IPS DF 4.7 (cell line): ENCODE measurements at regions not wholly inside any gene's neighbourhood (a gene's known extent, or its start where the extent isn't known, plus 50 kb on each side); places are given as distances from the start of the nearest gene placed in this dataset.
"Not testable (repeated sequence)": the region's sequence is repeated elsewhere in the genome, so short reads cannot be mapped to it uniquely, and the experiment has no call there.

Source experiments
- DNase-seq: peaks from one replicate; pipeline ENCODE4 v3.0.0-alpha.2; 2013; ENCODE audit warnings: low spot score; ENCODE audit errors: extremely low read depth

DNA sequence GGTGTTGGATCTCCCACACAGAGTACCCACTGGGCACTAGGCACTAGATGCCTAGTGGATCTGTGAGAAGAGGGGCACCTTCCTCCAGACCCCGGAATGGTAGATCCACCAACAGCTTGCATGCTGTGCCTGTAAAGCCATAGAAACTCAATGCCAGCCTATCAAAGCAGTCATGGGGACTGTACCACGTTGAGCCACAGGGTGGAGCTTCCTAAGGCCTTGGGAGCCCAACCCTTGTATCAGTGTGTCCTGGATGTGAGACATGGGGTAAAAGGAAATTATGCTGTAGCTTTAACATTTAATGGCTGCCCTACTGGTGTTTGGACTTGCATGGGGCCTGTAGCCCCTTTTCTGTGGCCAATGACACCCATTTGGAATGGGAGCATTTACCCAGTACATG lies 1024.9 kb downstream of the TMEM121 start:
- DNase-seq, result no peak

DNA sequence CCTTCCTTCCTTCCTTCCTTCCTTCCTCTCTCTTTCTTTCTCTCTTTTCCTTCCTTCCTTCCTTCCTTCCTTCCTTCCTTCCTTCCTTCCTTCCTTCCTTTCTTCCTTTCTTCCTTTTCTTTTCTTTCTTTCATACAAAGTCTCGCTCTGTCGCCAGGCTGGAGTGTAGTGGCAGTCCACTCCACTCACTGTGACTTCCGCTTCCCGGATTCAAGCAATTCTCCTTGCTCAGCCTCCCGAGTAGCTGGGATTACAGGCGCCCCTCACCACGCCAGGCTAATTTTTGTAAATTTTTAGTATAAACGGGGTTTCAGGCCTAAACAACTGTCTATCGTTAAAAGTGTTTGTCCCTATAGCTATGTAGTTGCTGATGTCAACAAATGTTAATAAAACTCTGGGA lies 1029.8 kb downstream of the TMEM121 start:
- not testable (repeated sequence) for DNase-seq

DNA sequence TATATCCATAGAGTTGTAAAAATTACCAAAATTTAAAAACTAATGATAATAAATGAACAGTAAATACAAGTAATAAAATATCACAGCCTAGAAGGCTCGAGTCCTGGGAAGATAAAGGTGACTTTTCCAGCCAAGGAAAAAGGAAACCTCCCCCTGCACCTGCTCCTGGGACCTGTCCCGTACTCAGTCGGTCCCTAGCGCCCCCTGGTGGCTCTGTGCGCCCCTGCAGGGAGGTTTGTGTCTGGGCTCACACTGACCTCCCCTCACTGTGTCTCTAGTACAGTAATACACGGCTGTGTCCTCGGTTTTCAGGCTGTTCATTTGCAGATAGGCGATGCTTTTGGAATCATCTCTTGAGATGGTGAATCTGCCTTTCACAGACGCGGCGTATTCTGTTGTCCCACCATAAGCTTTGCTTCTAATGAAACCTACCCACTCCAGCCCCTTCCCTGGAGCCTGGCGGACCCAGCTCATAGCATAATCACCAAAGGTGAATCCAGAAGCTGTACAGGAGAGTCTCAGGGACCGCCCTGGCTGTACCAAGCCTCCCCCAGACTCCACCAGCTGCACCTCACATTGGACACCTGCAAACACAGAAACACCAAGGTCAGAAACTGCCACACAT lies 1030.4 kb downstream of the TMEM121 start:
- no peak for DNase-seq

- no peak for DNase-seq
Measured at GRCh38 chr14:106562451-106562850, 1036.1 kb downstream of the TMEM121 start.

DNA sequence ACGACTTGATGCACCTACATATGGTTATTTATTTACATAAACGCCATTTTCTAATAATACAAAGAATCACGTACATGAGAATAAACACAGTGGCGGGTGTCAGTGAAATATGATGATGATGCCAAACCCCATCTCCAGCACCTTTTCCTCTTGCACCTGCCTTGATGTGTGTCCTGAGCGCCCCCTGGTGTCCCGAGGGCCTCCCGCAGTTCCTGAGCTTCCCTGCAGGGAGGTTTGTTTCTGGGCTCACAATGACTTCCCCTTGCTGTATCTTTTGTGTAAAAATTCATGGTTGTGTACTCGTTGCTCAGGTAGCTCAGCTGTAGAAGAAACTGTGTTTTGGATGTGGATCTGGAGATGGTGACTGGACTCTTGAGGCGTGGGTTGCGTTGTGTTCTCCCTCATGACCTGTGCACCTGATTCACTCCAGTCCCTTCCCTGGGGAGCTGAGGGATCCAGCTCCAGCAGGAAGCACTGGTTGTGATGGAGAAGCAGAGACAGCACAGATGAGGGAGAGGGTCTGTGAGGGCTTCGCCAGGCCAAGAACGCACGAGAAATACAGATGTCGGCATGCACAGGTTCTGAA lies 1037.8 kb downstream of the TMEM121 start:
- no peak for DNase-seq

- no peak for DNase-seq
Measured at GRCh38 chr14:106578481-106578880, 1052.1 kb downstream of the TMEM121 start.

- DNase-seq, result no peak
Measured at GRCh38 chr14:106579084-106579483, 1052.7 kb downstream of the TMEM121 start.

DNA sequence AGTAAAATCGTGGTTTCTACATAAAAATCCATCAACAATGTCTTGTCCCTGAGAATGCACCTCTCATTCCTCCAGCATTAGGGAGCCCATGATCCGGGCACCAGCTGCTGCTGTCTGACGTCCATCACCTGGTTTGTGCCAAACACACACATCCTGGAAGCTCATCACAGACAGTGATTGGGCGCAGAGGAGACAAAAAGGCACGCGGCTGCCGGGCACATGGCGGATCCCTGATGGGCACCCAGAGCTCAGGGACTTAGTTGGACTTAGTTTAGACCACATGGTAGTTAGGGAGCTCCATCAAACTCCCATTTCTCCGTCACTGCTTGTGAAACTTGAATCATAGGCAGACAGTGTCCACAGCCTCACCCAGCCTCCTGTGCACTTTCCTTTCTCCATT lies 1059.3 kb downstream of the TMEM121 start:
- no peak for DNase-seq

DNA sequence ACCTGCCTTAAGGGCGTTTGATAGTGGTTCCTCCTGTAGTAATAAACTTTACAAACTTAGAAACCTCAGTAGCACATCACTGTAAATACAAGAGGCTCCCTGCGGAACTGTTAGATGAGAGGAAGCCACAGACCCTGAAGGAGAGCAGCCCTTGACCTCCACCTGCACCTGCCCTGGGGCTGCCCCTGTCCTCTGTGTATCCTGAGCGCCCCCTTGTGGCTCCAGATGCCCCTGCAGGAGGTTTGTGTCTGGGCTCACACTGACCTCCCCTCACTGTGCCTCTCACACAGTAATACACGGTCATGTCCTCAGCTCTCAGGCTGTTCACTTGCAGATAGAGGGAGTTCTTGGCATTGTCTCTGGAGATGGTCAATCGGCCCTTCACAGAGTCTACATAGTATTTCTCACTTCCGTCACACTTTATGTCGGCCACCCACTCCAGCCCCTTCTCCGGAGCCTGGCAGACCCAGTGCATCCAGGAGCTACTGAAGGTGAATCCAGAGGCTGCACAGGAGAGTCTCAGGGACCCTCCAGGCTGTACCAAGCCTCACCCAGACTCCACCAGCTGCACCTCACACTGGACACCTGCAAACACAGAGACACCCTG lies 1059.8 kb downstream of the TMEM121 start:
- no peak for DNase-seq

- DNase-seq, result not testable (repeated sequence)
Measured at GRCh38 chr14:106591539-106591938, 1065.2 kb downstream of the TMEM121 start.

- not testable (repeated sequence) for DNase-seq
Measured at GRCh38 chr14:106592115-106592852, 1065.9 kb downstream of the TMEM121 start.

- DNase-seq, result no peak
Measured at GRCh38 chr14:106599209-106599608, 1072.8 kb downstream of the TMEM121 start.

GRCh38 chr14:106605548-106606448 lies 1079.4 kb downstream of the TMEM121 start:
- no peak for DNase-seq

GRCh38 chr14:106606936-106607335 lies 1080.6 kb downstream of the TMEM121 start:
- no peak for DNase-seq

- no peak for DNase-seq
Measured at GRCh38 chr14:106610691-106611090, 1084.3 kb downstream of the TMEM121 start.

DNA sequence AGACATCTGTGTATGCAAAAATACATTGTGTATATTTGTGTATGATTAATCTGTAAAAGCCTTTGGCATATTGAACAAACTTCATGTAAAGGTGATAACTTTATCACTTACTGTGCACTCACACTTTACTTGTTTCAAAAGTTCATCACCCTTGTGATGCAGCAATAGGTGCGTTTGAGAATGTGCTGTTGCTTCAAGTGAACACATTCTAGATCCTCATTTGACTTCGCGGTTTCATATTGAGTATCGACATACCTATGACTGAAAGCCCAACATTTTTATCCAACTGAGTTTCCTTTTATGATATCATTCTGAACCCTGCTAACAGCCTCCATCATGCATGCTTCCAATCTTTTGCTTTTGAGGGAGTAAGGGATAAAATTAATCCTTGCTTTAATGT lies 1086.9 kb downstream of the TMEM121 start:
- no peak for DNase-seq

DNA sequence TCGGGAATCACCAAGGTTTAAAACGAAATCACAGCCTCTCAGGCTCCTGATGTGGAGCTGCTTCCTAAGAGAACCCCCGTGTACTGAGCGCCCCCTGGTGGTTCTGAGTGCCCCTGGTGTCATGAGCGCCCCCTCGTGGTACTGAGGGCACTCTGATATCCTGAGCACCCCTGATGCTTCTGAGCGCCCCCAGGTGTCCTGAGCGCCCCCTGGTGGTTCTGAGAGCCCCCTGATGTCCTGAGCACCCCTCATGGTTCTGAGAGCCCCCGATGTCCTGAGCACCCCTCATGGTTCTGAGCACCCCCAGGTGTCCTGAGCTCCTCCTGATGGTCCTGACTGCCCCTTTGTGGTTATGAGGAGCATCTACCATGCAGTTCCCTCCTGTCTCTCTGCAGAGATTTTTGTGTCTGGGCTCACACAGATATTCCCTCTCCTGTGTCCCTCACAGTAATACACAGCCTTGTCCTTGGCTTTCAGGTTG lies 1092.1 kb downstream of the TMEM121 start:
- DNase-seq, result not testable (repeated sequence)

GRCh38 chr14:106619606-106620005 lies 1093.2 kb downstream of the TMEM121 start:
- DNase-seq, result no peak

DNA sequence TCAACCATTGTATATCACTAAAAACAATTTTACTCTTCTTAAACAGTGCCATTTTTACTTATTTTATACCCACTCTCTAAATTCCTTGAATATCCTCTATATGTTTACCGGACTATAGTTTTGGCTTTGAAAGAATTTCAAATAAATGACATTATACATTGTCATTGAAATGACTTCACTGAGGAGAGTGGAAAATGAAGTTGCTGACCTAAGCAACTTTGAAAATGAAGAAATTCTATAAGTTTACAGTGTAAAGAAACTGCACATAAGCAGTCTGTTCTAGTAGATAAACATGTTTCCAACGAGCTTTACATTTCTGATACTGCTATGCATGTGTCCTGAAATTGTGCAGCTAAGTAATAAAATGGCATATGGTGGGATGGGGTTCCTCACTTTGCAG lies 1094.0 kb downstream of the TMEM121 start:
- no peak for DNase-seq

DNA sequence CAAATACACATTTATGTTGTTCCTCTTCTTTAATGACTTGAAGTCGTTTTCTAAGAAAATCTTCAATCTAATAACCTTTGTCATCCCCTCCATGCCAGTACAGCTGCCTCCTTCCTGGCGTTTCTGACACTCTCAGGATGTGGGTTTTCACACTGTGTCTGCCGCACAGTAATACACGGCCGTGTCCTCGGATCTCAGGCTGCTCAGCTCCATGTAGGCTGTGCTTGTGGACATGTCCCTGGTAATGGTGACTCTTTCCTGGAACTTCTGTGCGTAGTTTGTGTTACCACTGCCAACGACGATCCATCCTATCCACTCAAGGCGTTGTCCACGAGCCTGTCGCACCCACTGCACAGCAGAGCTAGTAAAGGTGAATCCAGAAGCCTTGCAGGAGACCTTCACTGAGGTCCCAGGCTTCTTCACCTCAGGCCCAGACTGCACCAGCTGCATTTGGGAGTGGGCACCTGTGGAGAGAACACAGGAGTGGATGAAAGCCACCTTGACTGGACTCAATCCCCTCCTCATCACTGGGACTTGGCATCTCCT lies 1095.9 kb downstream of the TMEM121 start:
- DNase-seq, result no peak

DNA sequence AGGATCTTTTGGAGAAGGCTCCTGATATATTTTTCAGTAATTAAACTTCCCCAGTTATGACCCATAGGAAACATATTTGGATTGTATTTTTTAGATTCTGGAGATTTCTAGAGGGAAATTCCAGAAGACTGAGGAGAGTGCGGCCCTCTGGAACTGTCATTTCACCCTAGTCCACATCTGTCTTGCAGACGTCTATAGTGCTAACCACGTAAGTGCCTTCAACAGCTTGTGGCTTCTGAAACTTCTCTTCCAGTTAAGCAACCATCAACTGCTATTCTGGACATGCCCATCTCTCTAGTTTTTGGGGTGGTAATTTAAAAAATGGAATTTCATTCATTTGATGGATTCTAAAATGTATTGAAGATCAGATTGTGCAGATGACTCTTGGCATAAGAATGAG lies 1098.8 kb downstream of the TMEM121 start:
- DNase-seq, result no peak
